BJ (cell line): ENCODE measurements at regions not wholly inside any gene's neighbourhood (a gene's known extent, or its start where the extent isn't known, plus 50 kb on each side); places are given as distances from the start of the nearest gene placed in this dataset.

Source experiments
- CTCF ChIA-PET: fragments of 350-600 bp; formaldehyde crosslinking; extraction: SDS; loops from one replicate; lab custom pipeline; 2021; ENCODE audit warnings: antibody characterized with exemption, inconsistent platforms; lab: Yijun Ruan, JAX
- POLR2A ChIA-PET: fragments of 300-600 bp; sonication (Branson Sonifier 250); formaldehyde crosslinking; extraction: SDS; loops from one replicate; lab custom pipeline; 2021; ENCODE audit warnings: antibody characterized with exemption; lab: Charles Lee
- DNase-seq: peaks from one replicate; pipeline ENCODE4 v3.0.0-alpha.2; 2011; ENCODE audit warnings: low read depth
- H3K27me3 ChIP-seq: 2 replicates; pipeline ENCODE4 v1.6.0; 2011; ENCODE audit warnings: low read length; ENCODE audit not compliant: control insufficient read depth, insufficient read depth
- H3K36me3 ChIP-seq: 2 replicates; pipeline ENCODE4 v1.5.1; 2011; ENCODE audit warnings: low read length; ENCODE audit not compliant: control insufficient read depth, insufficient read depth
- H3K4me3 ChIP-seq: 2 replicates; pipeline ENCODE4 v1.5.1; 2011; ENCODE audit warnings: low read depth, mild to moderate bottlenecking, control low read depth, low read length
- CTCF ChIP-seq: IDR thresholded peaks from 2 replicates; pipeline ENCODE4 v1.5.1; 2011; ENCODE audit warnings: low read depth, mild to moderate bottlenecking, control low read depth, inconsistent platforms, low read length, moderate library complexity; ENCODE audit not compliant: insufficient read depth

- POLR2A ChIA-PET: no interaction called here
- H3K4me3 ChIP-seq: no peak overlapping the region
Measured at GRCh38 chr5:155943516-155944407, 383.2 kb upstream of the SGCD start.

GRCh38 chr5:155947394-155948062, 379.4 kb upstream of the SGCD start:
- no peak for TF ChIP-seq CTCF
- DNase-seq: no peak
- no peak overlapping the region for H3K4me3 ChIP-seq
- H3K27me3 ChIP-seq: no peaks in the 10 kb centered on the region
- no peaks in the 10 kb centered on the region for H3K36me3 ChIP-seq
- ChIA-PET POLR2A (interaction anchor here (0.5 to 0.6 kb wide), 2 partner anchors 414 to 868 kb away, joined by 3 to 4 read pairs; no protein-coding TSS in a partner anchor), CTCF (interaction anchor here (0.6 to 1.3 kb wide), 4 partner anchors 377 to 886 kb away, joined by 3 to 6 read pairs (median 4); no protein-coding TSS in a partner anchor)

More at GRCh38 chr5:155943516-155944407, 383.2 kb upstream of the SGCD start:
- Histone ChIP-seq H3K36me3 (no peaks in the 10 kb centered on the region), H3K27me3 (no peaks in the 10 kb centered on the region)
- peak; percentile 90 for TF ChIP-seq CTCF
- CTCF ChIA-PET: interaction anchor here (0.6 to 2.4 kb wide), 20 partner anchors 10 to 1188 kb away, joined by 3 to 30 read pairs (median 4); partner anchors contain the start of gene SGCD
- DNase-seq: no peak

- TF ChIP-seq CTCF: no peak
- POLR2A ChIA-PET: no interaction called here
- H3K36me3 ChIP-seq: no peaks in the 10 kb centered on the region
Measured at GRCh38 chr5:155948576-155948975, 378.4 kb upstream of the SGCD start.

GRCh38 chr5:155952486-155953089, 374.4 kb upstream of the SGCD start:
- CTCF ChIA-PET: interaction anchor here (1.2 kb wide), 1 partner anchor 9 kb away, joined by 3 read pairs; no protein-coding TSS in a partner anchor

More at GRCh38 chr5:155948576-155948975, 378.4 kb upstream of the SGCD start:
- CTCF ChIA-PET: interaction anchor here (0.6 to 1.0 kb wide), 2 partner anchors 11 to 376 kb away, joined by 3 to 5 read pairs; no protein-coding TSS in a partner anchor
- no peak for DNase-seq
- Histone ChIP-seq H3K4me3 (no peak overlapping the region), H3K27me3 (no peaks in the 10 kb centered on the region)

More at GRCh38 chr5:155952486-155953089, 374.4 kb upstream of the SGCD start:
- POLR2A ChIA-PET: no interaction called here
- Histone ChIP-seq H3K27me3 (no peaks in the 10 kb centered on the region), H3K4me3 (no peak overlapping the region), H3K36me3 (no peaks in the 10 kb centered on the region)
- no peak for TF ChIP-seq CTCF
- DNase-seq: no peak
